ENCODE measurements at regions not wholly inside any gene's neighbourhood (a gene's known extent, or its start where the extent isn't known, plus 50 kb on each side); places are given as distances from the start of the nearest gene placed in this dataset.

DNA sequence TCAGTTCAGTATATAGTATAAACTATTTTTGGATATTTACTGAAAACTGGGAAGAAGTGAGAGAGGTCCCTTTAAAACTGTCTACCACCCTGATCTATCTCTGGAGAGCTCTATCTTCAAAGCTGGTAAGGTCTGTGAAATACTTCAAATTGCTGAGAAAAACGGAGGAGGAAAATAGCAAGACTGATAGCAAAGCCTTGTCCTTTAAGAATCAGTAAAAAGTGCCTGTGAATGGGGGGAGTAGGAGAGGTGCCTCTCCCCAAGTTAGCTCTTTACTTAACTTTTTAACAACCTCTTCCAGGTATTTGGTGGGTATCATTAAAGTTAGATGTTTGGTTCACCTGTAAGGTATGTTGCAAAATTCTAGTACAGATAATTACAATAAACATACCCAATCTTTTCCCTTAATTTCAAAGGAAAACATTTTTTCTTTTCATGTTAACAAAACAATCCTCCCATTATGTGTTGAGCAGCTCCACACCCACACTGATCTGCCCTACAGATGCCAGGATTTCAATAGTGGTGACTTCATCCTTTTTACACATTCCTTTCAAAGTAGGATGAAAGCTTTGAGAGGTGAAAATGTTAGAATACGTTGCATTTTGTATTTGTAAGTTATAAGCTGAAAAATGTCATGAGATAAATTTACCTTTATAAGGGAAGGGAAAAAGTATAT lies 149.2 kb downstream of the CRPPA start:
- H3K4me1 ChIP-seq = no peaks in the 10 kb centered on the region
- no peak for DNase-seq
- intact Hi-C loops (cut with DNase I) = no loop called here
- H3K9me3 ChIP-seq = no peaks in the 10 kb centered on the region
- H3K27ac ChIP-seq = no peak overlapping the region
- no peaks in the 10 kb centered on the region for H3K36me3 ChIP-seq
- no peaks in the 10 kb centered on the region for H3K27me3 ChIP-seq
- WGBS, 2 donors = 35 to 49% methylated on average over 2 of the region's 2 CpGs
- no peak overlapping the region for H3K4me3 ChIP-seq (replicated peaks in 1 of 3)
- TF ChIP-seq POLR2A (IDR thresholded peaks at IDR 0.05) = no peak
- TF ChIP-seq, protein P1, sequence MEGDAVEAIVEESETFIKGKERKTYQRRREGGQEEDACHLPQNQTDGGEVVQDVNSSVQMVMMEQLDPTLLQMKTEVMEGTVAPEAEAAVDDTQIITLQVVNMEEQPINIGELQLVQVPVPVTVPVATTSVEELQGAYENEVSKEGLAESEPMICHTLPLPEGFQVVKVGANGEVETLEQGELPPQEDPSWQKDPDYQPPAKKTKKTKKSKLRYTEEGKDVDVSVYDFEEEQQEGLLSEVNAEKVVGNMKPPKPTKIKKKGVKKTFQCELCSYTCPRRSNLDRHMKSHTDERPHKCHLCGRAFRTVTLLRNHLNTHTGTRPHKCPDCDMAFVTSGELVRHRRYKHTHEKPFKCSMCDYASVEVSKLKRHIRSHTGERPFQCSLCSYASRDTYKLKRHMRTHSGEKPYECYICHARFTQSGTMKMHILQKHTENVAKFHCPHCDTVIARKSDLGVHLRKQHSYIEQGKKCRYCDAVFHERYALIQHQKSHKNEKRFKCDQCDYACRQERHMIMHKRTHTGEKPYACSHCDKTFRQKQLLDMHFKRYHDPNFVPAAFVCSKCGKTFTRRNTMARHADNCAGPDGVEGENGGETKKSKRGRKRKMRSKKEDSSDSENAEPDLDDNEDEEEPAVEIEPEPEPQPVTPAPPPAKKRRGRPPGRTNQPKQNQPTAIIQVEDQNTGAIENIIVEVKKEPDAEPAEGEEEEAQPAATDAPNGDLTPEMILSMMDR (IDR thresholded peaks at IDR 0.05) = no peak

DNA sequence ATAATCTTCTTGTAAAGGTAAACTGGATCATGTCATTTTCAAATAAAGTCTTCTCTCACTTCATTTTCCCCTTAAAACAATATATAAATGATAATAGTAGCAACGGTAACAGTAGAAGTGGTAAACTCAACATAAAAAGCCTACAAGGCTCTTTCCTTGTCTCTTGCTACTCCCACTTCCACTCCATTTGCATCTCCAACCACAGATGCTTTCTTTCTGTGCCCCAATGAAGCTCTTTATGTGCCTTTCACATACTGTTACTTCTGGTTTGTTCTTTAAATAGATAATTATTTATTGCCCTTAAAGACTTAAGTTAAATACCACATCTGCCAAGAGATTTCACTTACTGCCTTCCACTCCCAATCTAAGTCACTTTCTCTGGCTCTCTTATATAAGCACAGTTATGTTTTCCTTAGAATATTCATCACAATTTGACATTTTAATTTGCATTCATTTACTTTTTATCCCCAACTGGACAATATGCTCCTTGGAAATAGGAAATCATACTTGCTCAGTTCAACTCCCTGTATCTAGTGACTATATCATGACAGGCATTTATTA lies 149.9 kb downstream of the CRPPA start:
- 84 to 87% methylated on average over 1 of the region's 1 CpG for WGBS, 2 donors
- DNase-seq = no peak
- H3K27ac ChIP-seq = no peak overlapping the region
- no peak overlapping the region for H3K4me3 ChIP-seq (replicated peaks in 1 of 3)
- TF ChIP-seq POLR2A (IDR thresholded peaks at IDR 0.05) = no peak
- TF ChIP-seq, protein P1 (IDR thresholded peaks at IDR 0.05) = no peak
- no peaks in the 10 kb centered on the region for H3K36me3 ChIP-seq
- H3K9me3 ChIP-seq = no peaks in the 10 kb centered on the region
- intact Hi-C loops (cut with DNase I) = no loop called here
- H3K27me3 ChIP-seq = no peaks in the 10 kb centered on the region
- no peaks in the 10 kb centered on the region for H3K4me1 ChIP-seq

DNA sequence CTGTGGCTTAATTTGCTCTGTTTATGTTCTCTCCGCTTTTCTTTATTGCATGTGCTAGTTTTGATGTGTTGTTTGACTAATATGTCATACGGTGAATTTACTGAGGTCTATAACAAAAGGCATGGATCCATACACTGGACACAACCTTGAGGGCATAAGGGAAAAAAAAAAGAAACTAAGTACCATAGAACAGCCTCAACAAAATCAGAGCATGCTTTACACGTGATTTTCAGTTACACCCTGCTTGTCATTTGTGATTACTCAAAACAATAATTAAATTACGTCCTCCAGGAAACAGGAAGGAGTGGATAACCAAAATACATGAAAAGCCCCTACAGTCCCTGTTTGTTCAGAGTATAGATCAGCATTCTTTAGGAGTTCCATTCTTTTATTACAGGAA lies 150.5 kb downstream of the CRPPA start:
- intact Hi-C loops (cut with DNase I) = no loop called here
- no peaks in the 10 kb centered on the region for H3K9me3 ChIP-seq
- no peaks in the 10 kb centered on the region for H3K27me3 ChIP-seq
- DNase-seq = no peak
- H3K27ac ChIP-seq = no peak overlapping the region
- H3K36me3 ChIP-seq = no peaks in the 10 kb centered on the region
- H3K4me1 ChIP-seq = no peaks in the 10 kb centered on the region
- TF ChIP-seq, protein P1 (IDR thresholded peaks at IDR 0.05) = no peak
- TF ChIP-seq POLR2A (IDR thresholded peaks at IDR 0.05) = no peak
- 80 to 84% methylated on average over 4 of the region's 4 CpGs for WGBS, 2 donors
- no peak overlapping the region for H3K4me3 ChIP-seq (replicated peaks in 1 of 3)

DNA sequence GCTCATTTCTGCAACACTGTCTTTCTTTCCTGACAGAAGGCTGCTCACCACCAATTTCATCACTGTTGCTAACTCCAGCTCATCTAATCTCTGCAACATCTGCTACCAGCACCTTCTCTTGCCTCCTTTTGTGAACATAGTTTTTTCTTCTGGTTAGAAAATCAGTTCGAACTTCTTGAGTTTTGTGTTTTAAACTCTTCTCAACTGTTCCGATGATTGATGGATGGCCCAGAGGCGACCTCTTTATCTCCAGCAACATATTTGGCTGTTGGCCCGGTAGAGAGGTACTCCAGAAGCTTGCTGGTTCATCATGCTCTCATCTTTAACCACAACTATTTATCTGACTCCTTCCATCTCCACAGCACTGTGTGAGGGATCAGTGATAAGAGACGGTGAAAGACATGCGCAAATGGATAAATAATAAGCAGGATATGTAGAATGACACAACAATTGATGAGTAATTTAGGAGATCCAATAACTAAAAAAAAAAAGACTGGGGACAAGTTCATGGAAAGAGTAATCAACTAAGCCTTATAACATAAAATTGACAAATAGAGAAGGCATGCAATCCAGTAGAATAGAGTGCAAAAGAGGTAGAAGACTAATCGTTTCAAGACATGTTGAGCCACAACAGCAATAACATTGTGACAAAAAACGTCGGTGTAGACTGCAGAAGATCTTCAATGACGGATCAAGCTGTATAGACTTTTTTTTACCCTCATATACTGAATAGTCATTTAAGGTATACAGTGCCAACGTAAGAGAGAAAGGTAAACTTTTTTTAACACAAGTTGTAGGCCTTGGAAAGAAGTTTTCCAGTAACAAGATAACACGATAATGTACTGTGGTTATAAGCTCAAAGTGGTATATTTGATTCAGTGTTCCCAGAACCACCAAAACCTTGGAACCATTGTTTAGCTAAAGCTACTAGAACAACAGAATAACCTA lies 152.2 kb downstream of the CRPPA start:
- Histone ChIP-seq H3K27me3 (no peaks in the 10 kb centered on the region), H3K4me1 (no peaks in the 10 kb centered on the region), H3K9me3 (no peaks in the 10 kb centered on the region), H3K36me3 (no peaks in the 10 kb centered on the region), H3K4me3 (replicated peaks in 1 of 3) (no peak overlapping the region), H3K27ac (no peak overlapping the region)
- no peak for DNase-seq
- intact Hi-C loops (cut with DNase I) = no loop called here
- 81 to 83% methylated on average over 12 of the region's 12 CpGs for WGBS, 2 donors
- TF ChIP-seq, protein P1 (IDR thresholded peaks at IDR 0.05) = no peak

Data from thyroid gland (tissue), 4 donors.